HG02642 (cell line): ENCODE measurements at regions not wholly inside any gene's neighbourhood (a gene's known extent, or its start where the extent isn't known, plus 50 kb on each side); places are given as distances from the start of the nearest gene placed in this dataset.
"Not testable (repeated sequence)": the region's sequence is repeated elsewhere in the genome, so short reads cannot be mapped to it uniquely, and the experiment has no call there.

Source experiments
- ATAC-seq: cut with Tn5 transposase; IDR thresholded peaks from one replicate; pipeline ENCODE4 v1.9.1; 2021; ENCODE audit warnings: mild to moderate bottlenecking; ENCODE audit not compliant: unreplicated experiment, poor library complexity

DNA sequence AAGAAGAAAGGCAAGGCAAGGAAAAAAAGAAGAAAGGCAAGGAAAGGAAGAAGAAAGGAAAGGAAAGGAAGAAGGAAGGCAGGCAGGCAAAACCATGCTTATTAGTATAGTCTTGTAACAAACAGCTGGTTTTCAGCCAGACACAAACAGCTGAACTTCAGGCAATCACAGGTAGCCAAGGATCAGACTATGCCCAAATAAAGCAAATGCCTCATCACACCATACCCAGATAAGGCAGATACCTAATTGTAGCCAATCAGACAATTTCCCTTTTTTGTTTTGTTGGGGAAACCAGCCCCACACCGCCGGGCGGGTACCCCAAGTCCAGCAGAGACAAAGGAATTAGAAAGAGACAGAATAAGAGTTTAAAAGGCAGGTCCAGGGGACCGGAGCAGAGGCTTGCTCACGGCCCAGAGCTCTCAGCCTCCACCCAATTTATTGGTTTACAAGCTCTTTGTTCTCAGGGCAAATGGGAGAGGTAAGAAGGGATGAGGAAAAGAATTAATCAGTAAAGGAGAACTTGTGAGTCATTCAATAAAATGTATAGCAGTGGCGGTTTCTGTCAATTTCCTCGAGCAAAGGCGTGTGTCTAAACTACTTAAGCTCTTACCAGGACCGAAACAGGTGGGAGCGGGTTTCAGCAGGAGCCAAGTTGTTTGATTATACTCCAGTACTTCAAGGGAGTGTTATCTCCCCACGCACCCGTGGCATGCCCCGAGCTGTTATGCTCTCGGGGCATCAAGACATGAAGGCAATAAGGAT is 886.8 kb downstream of the KCNT2 start:
- no peak for ATAC-seq

GRCh38 chr1:195717651-195718050 is 890.6 kb downstream of the KCNT2 start:
- ATAC-seq: no peak

DNA sequence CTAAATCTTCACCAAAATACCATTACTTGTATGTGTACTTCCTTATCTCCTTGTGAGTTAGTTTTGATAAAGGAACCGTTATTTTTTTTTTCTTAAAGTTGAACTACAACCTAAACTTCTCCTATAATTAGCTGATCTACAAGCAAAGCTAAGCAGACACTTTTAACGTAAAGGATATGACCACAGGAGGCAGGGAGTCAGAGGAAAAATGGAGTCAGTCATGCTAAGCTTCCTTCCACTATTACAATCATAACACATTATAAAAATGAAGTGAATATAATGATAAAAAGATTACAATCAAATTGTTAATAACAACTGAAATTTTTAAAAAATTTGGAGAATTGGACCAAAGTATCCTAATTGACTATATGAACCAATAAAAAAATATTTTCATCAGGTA is 892.6 kb downstream of the KCNT2 start:
- no peak for ATAC-seq

DNA sequence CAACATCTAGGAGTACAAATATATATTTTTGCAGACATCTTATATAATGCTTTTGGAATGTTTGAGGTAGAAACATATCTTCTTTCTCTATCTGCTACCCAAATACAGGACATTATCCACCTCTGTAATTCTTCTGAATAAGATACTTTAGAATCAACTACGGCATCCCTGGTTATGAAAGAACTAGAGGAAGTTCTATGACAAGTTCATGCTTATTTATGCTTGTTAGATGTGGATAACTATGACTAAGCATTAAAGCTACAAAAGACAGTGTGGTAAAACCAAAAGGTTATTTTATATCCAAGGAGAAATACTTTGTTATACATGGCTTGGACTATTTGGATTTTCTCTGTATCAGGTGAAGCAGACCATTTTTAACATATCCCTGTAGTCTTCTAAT is 894.0 kb downstream of the KCNT2 start:
- ATAC-seq: no peak

GRCh38 chr1:195709821-195710220 is 898.4 kb downstream of the KCNT2 start:
- ATAC-seq: no peak

GRCh38 chr1:195704028-195704427 is 904.2 kb downstream of the KCNT2 start:
- ATAC-seq: no peak

GRCh38 chr1:195701149-195701548 is 907.1 kb downstream of the KCNT2 start:
- ATAC-seq: no peak

GRCh38 chr1:195697130-195697529 is 911.1 kb downstream of the KCNT2 start:
- ATAC-seq: peak; percentile 96

DNA sequence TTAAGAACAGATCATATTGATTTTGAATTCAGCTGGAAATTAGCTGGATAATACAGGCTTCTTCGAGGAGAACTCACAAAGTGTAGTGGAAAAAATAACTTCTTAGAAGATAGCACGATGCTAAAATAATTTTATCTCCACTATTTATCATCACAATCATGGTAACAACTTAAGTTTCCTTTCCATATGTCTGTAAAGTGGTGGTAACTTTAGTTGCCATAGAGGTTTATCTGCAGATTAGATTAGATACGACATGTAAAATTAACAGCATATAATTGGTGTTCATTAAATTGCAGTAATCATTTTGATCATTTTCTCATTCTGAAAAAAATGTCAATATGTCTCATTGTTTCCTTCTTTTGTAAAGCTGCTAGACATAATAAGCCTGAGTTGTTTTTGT is 921.5 kb downstream of the KCNT2 start:
- no peak for ATAC-seq

- ATAC-seq: no peak
Measured at GRCh38 chr1:195664628-195665027, 943.6 kb downstream of the KCNT2 start.

DNA sequence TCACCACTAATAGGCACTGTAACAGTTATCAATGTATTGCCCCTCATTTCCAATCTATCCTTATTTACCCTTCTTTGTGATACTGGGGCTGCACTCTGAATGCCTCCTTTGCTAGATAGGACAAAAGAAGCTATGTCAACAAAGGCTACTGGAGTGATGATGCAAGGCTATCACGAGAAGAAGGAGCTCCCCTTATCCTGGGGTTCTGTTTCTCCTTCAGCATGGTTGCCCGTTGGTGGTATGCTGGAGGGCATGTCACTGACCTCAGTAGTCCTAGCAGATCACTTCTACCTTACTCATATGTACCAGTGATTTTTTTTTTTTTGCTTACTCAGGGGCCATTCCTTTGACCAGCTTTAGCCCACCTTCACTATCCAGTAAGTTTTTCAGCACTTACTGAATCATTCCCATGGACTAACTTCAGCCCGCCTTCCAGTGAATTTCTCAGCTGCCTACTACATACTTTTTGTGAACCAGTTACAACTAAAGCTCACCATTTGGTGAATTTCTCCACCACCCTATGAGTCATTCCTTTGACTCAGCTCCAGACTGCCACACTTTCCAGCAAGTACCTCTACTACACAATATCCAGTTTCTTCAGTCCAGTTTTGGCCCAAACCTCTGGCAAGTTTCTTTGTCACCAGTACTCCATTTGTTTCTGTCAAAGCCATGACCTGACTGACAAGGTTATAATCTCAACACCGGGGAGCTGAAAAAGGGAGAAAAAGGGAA is 944.5 kb downstream of the KCNT2 start:
- ATAC-seq: no peak

- ATAC-seq: no peak
Measured at GRCh38 chr1:195656780-195657179, 951.5 kb downstream of the KCNT2 start.

GRCh38 chr1:195648875-195649274 is 959.4 kb downstream of the KCNT2 start:
- not testable (repeated sequence) for ATAC-seq

GRCh38 chr1:195637539-195637938 is 970.7 kb downstream of the KCNT2 start:
- no peak for ATAC-seq

- ATAC-seq: no peak
Measured at GRCh38 chr1:195618287-195618686, 990.0 kb downstream of the KCNT2 start.

DNA sequence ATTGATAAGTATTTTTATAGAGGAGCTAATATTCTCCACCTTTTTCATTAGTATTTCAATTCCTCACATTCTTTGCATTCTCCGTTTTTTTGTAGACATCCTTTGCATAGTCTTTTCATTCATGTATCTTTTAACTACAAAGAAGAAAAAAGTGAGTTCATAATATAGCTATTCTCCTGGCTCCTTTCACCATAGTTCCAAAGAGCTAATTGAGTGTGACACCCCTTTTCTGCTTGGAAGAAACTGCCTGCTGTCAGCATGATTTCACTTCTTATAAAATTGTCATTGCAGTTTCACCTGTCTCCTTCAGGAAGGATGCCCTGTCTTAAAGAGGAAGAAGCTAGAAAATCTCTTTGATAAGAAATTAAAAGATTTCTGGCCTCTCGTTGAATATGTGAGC is 991.1 kb downstream of the KCNT2 start:
- no peak for ATAC-seq

DNA sequence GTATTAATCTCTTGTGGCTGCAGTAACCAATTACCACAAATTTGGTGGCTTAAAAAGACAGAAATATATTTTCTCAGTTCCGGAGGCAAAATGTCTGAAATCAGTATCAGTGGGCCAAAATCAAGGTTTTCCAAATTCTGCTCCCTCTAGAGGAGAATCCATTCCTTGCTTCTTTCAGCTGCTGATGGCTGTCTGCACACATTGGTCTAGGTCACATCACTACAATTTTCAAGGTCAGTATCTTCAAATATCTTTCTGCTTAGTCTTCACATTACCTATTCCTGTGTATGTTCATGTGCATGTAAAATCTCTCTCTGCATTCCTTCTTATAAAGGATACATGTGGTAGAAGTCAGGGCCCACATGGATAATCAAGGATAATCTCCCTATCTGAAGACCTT is 999.4 kb downstream of the KCNT2 start:
- no peak for ATAC-seq

DNA sequence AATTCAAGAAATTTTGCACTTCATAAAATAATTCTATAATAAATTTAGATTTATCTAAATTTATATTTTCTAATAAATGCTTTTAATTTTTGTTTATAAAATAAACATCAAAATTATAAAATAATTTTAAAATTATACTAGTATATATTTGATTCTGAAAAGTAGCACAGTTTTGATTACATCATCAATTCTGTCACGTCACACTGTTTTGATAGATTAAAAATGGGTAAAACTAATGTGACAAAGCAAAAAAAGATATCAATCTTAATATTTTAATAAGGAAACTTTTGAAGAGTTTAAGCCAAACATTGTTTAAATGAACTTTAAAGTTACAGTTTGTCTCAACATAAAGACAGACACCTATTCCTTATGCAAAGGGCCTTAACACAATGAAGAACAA is 1001.8 kb downstream of the KCNT2 start:
- no peak for ATAC-seq

DNA sequence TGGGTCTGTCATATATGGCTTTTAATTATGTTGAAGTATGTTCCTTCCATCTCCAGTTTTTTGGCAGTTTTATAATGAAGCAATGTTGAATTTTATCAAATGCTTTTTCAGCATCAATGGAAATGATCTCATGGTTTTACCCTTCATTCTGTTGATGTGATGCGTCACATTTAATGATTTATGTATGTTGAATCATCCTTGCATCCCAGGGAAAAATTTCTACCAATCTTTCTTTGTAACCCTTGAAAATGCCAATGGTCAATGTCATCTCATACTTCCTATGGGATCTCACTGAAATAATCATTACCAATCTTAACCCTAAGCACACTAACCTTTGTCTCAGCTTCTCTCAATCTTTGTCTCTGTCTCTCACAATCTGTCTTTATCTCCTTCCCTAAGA is 1004.0 kb downstream of the KCNT2 start:
- ATAC-seq: no peak

DNA sequence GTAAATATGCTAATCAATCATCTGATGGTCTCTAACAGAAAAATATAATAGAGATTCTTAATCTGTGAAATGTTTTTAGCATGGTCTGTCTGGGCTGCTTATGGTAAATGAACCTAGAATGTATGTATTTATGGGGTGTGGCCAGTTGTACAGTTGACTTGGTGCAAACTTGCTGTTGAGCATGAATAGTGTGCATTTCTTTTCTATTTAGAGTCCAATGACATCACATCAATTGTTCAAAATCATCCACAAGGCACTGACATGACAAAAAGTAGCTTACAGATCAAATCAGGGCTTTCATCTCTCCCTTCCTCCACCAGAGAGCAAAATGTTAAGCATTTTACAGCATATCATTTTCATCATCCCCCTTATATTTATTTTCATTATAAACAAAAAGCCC is 1010.3 kb downstream of the KCNT2 start:
- ATAC-seq: no peak

GRCh38 chr1:195594773-195595172 is 1013.5 kb downstream of the KCNT2 start:
- no peak for ATAC-seq

DNA sequence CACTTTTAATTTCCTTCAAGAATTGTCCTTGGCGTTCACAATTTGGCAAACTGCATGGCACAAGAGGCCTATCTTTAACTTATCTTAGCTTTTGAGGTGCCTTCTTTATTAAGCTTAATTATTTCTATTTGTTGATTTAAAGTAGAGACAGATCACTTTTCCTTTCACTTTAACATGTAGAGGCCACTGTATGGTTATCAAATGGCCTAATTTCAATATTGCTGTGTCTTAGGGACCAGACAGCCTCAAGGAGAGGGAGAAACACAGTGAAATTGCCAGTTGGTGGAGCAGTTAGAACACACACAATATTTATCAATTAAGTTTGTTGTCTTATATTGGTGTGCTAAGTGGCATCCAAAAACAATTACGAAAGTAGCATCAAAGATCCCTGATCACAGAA is 1013.9 kb downstream of the KCNT2 start:
- ATAC-seq: no peak
